Right lobe of liver (tissue), 6 donors: ENCODE measurements at regions not wholly inside any gene's neighbourhood (a gene's known extent, or its start where the extent isn't known, plus 50 kb on each side); places are given as distances from the start of the nearest gene placed in this dataset.

Experiments used
- ATAC-seq, 4 donors: fragments of 200-7000 bp; cut with Tn5 transposase; one replicate each; pipeline ENCODE4 v1.9.1; 2020; ENCODE audit warnings: mild to moderate bottlenecking in 4 of 4, moderate library complexity in 4 of 4
- DNase-seq, 3 donors: peaks; one replicate each; pipeline ENCODE4 v3.0.0-alpha.2; 2020
- H3K27ac ChIP-seq, 3 donors: fragments of 200-600 bp; one replicate each; pipeline ENCODE4 v1.8.0; 2022
- H3K27me3 ChIP-seq, 2 donors: fragments of 200-600 bp; one replicate each; pipeline ENCODE4 v1.8.0; 2022
- H3K36me3 ChIP-seq, 4 donors: fragments of 200-600 bp; sonication (generic) in 1 of 4; one replicate each; pipeline versions ENCODE4 v1.5.1 to v1.8.0; 2017 to 2022; ENCODE audit warnings: control low read depth in 1 of 4
- H3K4me1 ChIP-seq, 4 donors: fragments of 200-600 bp; sonication (generic) in 1 of 4; one replicate each; pipeline versions ENCODE4 v1.5.1 to v1.8.0; 2017 to 2022; ENCODE audit warnings: control low read depth in 1 of 4
- H3K4me3 ChIP-seq, 3 donors: fragments of 200-600 bp; one replicate each; pipeline ENCODE4 v1.8.0; 2022
- H3K9me3 ChIP-seq, 4 donors: fragments of 200-600 bp; sonication (generic) in 1 of 4; one replicate each; pipeline versions ENCODE4 v1.5.1 to v1.8.0; 2017 to 2022; ENCODE audit warnings: control low read depth in 1 of 4
- CTCF ChIP-seq, 4 donors: fragments of 200-600 bp in 3 of 4; fragments of 450-650 bp in 1 of 4; IDR thresholded peaks; one replicate each; pipeline versions ENCODE4 v1.5.1 to v1.8.0; 2016 to 2022; ENCODE audit warnings: antibody characterized with exemption in 4 of 4, mild to moderate bottlenecking in 2 of 4
- POLR2A ChIP-seq: fragments of 450-650 bp; IDR thresholded peaks from one replicate; pipeline ENCODE4 v1.6.1; 2017; ENCODE audit warnings: antibody characterized with exemption, mild to moderate bottlenecking
- WGBS: methylation state at CpG from one replicate; pipeline ENCODE4 v1.1.6; 2018; ENCODE audit warnings: low coverage, low lambda C conversion rate; ENCODE audit not compliant: insufficient coverage; ENCODE audit errors: missing lambda C conversion rate; 5-methylcytosine and 5-hydroxymethylcytosine counted together
- intact Hi-C, 2 donors: fragments of 100-400 bp; cut with DNase I; formaldehyde crosslinking; loops; one replicate each; pipeline versions ENCODE4 v1.11.2 to v1.14.1; 2022
- donor health status: DM: no; HTN: yes; CAD: no.
- donor health status: DM: no; HTN: no; CAD: no.
- donor health status: DM: no; HTN: no; CAD: no.
- donor health status: DM: no; HTN: yes; CAD: no.
- donor health status: DM: no; HTN: yes; CAD: no.

GRCh38 chr15:29538044-29538443, 268.4 kb upstream of the NSMCE3 start:
- TF ChIP-seq POLR2A = no peak
- TF ChIP-seq CTCF (IDR thresholded peaks at IDR 0.05) = no peak

DNA sequence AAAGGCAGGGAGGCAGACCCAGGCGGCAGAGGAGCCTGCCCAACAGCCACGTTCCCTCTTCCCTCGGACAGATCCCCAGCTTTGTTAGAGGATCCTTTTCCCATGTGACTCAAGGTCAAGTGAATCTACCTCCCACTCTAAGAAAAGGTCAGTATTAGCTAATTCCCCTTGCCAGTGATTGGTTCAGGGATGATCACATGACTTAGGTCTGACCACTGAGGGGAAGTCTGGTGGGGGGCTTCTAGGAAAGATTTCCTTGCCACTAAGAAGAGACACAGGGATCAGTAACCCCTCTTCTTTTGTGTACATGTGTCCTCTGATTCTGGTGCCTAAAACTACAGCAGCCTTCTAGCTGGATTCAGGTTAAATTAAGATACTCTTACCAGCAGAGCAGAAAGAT, 266.3 kb upstream of the NSMCE3 start:
- intact Hi-C loops = no loop called here
- ATAC-seq = no peak
- Histone ChIP-seq H3K4me1 (no peaks in the 10 kb centered on the region), H3K9me3 (no peaks in the 10 kb centered on the region), H3K36me3 (no peaks in the 10 kb centered on the region), H3K4me3 (no peak overlapping the region), H3K27ac (no peak overlapping the region), H3K27me3 (no peaks in the 10 kb centered on the region)
- 61% methylated on average over 3 of the region's 3 CpGs for WGBS
- TF ChIP-seq CTCF (IDR thresholded peaks at IDR 0.05) (no peak), POLR2A (no peak)
- DNase-seq = no peak

More at GRCh38 chr15:29538044-29538443, 268.4 kb upstream of the NSMCE3 start:
- intact Hi-C loops = no loop called here
- H3K4me1 ChIP-seq = no peaks in the 10 kb centered on the region
- DNase-seq (no peak), ATAC-seq (no peak)
- H3K27me3 ChIP-seq = no peaks in the 10 kb centered on the region
- H3K4me3 ChIP-seq = no peak overlapping the region
- WGBS = 52% methylated on average over 5 of the region's 5 CpGs
- H3K27ac ChIP-seq = no peak overlapping the region
- H3K36me3 ChIP-seq = no peaks in the 10 kb centered on the region
- H3K9me3 ChIP-seq = no peaks in the 10 kb centered on the region

GRCh38 chr15:29534378-29534777, 264.8 kb upstream of the NSMCE3 start:
- intact Hi-C loops = no loop called here
- Histone ChIP-seq H3K9me3 (no peaks in the 10 kb centered on the region), H3K27me3 (no peaks in the 10 kb centered on the region), H3K27ac (no peak overlapping the region), H3K36me3 (no peaks in the 10 kb centered on the region), H3K4me3 (no peak overlapping the region), H3K4me1 (no peaks in the 10 kb centered on the region)
- DNase-seq = no peak
- 52% methylated on average over 3 of the region's 3 CpGs for WGBS
- no peak for TF ChIP-seq CTCF (IDR thresholded peaks at IDR 0.05)
- ATAC-seq = no peak

- intact Hi-C loops = no loop called here
- WGBS = 61% methylated on average over 3 of the region's 5 CpGs
- H3K4me3 ChIP-seq = no peak overlapping the region
- no peaks in the 10 kb centered on the region for H3K36me3 ChIP-seq
- H3K27ac ChIP-seq = no peak overlapping the region
- H3K27me3 ChIP-seq = no peaks in the 10 kb centered on the region
- ATAC-seq (no peak), DNase-seq (no peak)
- TF ChIP-seq CTCF (IDR thresholded peaks at IDR 0.05) (no peak), POLR2A (no peak)
- H3K4me1 ChIP-seq = no peaks in the 10 kb centered on the region
- H3K9me3 ChIP-seq = no peaks in the 10 kb centered on the region
Observed at GRCh38 chr15:29533647-29534046, 264.0 kb upstream of the NSMCE3 start.

DNA sequence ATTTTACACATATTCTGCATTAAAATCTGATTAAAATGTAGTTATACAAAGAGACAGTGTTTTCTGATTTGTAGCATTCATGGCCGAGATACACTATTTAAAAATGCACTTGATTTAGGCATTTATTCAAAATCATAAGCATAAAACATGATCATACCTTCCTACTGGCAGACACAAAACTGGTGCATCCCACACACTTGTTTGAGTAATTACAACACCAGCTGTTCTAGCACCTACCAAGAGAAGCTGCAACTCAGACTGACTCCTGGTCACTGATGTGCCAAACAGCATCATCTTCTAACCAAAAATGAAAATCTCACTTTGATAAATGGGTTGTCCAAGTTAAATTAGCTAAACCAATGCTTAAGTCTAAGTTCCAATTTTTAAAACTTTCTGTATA, 262.7 kb upstream of the NSMCE3 start:
- no peaks in the 10 kb centered on the region for H3K27me3 ChIP-seq
- ATAC-seq (no peak), DNase-seq (no peak)
- WGBS = 61% methylated on average over 1 of the region's 1 CpG
- H3K27ac ChIP-seq = no peak overlapping the region
- no peaks in the 10 kb centered on the region for H3K9me3 ChIP-seq
- no peaks in the 10 kb centered on the region for H3K4me1 ChIP-seq
- TF ChIP-seq CTCF (IDR thresholded peaks at IDR 0.05) = no peak
- TF ChIP-seq POLR2A = no peak
- intact Hi-C loops = no loop called here
- no peaks in the 10 kb centered on the region for H3K36me3 ChIP-seq
- H3K4me3 ChIP-seq = no peak overlapping the region
